HG02642 (cell line): ENCODE measurements at regions not wholly inside any gene's neighbourhood (a gene's known extent, or its start where the extent isn't known, plus 50 kb on each side); places are given as distances from the start of the nearest gene placed in this dataset.

Experiments
- ATAC-seq: cut with Tn5 transposase; IDR thresholded peaks from one replicate; pipeline ENCODE4 v1.9.1; 2021; ENCODE audit warnings: mild to moderate bottlenecking; ENCODE audit not compliant: unreplicated experiment, poor library complexity

DNA sequence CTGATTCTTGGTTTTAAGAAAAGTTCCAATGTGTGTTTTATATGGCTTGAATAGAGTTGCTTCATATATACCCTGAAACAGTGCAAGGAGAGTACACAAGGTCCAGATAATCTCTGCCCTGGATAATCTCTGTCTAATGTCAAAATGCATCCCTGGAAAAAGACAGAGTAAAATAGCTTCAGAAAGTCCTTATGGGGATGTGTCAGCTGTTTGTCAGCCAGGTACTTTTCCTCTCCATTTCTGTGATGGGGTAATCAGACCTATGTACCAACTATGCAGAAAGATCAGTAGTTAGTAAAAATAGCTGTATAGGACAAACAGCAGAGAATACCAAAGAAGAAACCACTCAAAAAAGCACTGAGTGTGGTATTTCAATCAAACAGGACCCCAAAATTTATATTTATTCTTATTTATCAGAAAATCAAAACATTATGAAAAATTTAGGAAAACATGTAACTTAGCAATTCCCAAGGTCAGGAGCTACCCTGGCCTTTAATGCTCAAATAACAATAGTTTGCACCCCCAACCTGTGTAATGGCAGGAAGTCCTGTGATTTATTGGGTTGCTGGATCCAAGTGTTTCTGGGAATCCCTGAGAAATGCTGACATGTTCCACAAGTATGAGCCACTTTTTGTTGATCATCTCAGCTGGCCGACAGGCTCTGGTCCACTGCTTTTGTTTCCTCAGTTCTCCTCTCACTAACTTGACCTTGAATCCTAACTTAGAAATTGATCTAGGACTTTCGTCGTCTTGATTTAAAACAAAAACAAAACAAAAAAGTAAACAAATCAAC is 69.6 kb downstream of the MDH1 start:
- no peak for ATAC-seq

DNA sequence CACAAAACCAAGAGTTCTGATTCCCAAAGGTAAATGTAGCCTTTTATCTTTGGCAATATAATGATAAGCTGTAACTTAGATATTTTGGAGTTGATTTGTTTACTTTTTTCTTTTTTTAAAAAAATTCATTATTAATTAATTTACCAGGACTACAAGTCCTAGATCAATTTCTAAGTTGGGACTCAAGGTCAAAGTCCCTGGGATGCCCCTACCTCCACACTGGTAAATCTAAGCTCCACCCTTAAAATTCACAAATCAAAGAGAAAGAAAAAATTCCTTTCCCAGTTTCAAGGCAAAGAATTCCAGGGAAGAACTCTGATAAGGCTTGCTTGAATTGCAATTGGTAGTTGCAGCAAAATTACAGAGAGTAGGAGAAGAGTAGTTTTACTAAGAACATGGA is 71.3 kb downstream of the MDH1 start:
- no peak for ATAC-seq

GRCh38 chr2:63661076-63661475 is 72.3 kb downstream of the MDH1 start:
- no peak for ATAC-seq

DNA sequence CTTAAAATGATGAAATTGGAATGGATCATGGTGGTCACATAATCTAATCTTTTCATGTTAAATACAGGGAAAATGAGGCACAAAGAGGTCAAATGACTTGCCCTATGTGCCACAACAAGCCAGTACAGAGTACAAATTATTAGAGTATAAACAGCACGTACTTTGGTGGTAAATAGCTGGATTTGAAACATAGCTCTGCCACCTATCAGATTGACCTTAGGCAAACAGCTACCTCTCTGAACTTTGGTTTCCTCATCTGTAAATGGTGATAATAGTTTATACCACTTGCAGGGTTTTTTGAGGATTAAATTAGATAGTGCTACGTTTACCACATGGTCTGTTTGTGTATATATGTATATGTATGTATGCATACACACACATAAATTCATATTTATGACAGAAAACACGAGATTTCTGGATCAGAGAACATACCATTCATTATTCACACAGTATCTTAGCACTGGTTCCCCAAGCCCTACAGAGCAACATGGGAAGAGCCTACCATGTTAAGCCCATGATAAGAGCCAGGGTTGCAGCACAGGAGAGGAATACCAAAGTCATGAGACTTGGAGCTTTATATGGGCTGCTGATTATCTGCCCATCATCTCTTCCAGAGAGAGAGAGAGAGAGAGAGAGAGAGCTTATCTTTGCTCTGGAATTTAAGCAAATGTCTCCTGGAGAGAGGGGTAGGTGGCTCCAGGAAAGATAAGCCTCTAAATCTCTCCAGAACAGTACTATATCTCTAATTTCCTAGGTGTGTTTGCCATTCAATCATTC is 73.5 kb downstream of the MDH1 start:
- ATAC-seq, result no peak

DNA sequence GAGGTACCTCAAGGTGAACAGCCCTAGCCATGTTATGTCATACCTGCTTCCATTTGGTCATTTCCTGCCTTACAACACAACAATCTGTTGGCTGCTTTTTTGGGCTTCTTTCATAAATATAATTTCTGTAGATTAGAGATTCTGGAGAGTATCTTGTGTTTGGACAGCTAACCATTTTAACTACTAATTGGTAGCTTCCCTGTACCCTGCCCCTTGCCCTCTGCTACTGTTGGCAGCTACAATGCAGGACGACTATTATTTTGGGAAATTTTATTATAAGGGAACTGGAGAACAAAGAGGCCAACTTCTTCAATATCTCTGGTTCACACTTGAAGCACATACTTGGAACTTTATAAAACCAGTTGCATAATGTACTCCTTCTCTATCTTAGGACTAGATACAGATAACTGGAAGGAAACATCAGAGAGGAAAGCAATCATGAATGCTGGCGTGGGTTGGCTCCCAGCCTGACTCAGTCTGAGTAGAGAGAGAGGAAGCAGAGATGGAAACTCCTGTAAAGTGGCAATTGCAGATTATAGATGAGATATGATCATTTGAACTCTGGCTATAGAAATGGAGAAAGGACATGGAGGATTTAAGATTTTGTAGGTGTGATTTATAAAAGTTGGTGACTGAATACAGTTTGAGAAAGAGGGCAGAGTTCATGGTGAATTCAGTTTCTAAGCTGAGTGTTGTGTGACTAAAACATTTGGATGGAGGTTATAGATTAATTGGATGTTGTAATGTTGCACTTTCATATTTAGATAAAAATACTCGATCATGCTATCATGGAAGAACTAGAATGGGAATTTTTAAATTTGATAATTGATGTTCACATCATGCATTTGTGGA is 74.5 kb downstream of the MDH1 start:
- no peak for ATAC-seq

GRCh38 chr2:63665091-63665490 is 76.3 kb downstream of the MDH1 start:
- ATAC-seq, result no peak

- no peak for ATAC-seq
Observed at GRCh38 chr2:63665846-63666475, 77.2 kb downstream of the MDH1 start.

DNA sequence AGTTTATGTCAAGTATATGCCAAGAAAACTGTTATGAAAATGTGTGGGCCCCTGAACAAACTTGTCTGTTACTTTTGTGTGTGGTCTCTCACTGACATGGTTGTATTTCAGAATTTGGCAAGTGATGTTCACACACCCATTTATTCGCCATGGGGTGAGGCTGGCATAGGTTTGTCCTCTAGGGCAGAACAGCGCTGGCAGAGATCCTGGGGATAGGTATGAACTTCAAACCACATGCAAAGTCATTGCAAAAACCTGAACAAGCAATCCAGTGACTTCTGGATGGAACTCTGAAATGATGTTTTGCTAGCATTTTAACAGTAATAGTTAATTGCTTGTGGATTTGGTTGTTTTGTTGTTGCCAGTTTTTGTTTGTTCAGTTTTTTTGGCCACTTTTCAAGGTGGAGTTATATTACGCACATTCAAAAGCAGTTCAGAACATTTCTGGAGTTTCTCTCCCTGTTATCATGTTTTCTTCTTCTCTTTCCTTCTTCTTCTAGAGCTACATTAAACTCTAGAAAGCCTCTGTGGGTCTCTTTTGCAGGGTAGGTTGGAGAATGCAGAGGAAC is 78.5 kb downstream of the MDH1 start:
- ATAC-seq, result no peak

DNA sequence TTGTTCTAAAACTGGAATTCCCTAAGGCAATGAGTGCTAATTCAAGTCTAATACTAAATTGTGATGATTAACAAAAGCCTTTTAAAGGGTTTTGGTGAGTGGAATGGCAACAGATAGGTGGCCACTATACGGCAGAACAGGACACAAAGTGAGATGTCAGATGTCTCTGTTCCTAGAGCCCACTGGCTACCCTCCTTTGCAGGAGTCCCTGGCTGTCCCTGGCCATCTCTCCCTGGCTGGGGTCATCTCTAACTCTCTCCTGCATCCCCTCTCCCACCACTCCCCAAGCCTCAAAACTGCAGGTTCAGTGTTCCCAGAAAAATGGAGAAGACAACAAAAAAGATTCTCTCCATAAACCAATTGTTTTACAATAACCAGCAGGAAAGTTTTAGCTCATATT is 79.2 kb downstream of the MDH1 start:
- ATAC-seq, result no peak

GRCh38 chr2:63668466-63668865 is 79.7 kb downstream of the MDH1 start:
- no peak for ATAC-seq

DNA sequence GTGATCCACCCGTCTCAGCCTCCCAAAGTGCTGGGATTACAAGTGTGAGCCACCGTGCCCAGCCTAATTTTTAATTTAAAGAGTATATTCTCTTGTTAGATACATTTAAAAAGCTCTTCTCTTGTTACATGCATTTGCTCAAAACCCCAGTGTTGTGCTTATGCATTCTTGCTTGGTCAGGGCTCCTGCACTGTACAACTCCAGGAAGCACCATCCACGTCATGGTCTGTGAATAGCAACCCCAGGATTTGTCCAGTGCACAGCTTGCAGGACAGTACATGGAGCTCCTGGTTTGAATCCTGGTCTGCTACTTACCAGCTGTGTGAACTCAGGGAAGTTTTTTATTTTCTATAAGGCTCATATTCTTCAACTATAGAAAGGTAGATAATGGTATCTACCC is 80.8 kb downstream of the MDH1 start:
- ATAC-seq, result no peak

- no peak for ATAC-seq
Observed at GRCh38 chr2:63673865-63674533, 85.2 kb downstream of the MDH1 start.

GRCh38 chr2:63675026-63675425 is 86.3 kb downstream of the MDH1 start:
- no peak for ATAC-seq

DNA sequence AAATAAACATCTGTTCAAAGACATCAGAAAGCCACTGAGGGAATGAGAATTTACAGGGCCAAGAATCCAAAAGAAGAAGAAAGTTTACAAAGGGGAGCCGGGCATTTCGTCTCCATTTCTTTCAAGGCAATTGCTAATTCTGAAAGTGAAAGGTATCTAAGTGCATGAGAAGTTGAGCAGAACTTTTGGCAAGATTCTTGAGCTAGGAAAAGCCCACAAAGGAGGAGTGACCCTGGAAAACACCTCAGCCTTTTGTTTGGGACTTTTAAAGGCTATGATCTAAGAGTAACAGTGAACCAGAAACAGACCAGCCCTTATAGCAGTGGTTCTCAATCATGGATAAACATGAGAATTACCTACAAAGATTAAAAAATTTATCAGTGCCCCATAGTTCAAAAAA is 87.4 kb downstream of the MDH1 start:
- ATAC-seq, result no peak

DNA sequence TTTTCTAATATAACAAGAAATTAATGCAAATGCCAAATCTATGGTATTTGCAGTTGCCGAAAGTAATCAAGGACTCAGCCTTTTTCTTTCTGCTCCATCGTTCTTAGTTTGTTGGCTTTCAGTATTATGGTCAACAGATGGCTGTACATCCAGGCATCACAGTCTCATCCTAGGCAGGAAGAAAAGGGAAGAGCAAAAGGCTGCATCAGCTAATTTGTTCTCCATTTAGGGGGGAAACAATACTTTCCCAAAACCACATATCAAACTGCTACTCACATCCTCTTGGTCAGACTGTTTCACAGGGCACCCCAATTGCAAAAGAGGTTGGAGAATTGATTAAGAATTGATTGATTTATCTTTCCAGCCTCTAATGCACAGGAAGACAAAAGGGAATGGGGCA is 89.3 kb downstream of the MDH1 start:
- ATAC-seq, result no peak

GRCh38 chr2:63678551-63678950 is 89.8 kb downstream of the MDH1 start:
- no peak for ATAC-seq

GRCh38 chr2:63679252-63679855 is 90.6 kb downstream of the MDH1 start:
- no peak for ATAC-seq

DNA sequence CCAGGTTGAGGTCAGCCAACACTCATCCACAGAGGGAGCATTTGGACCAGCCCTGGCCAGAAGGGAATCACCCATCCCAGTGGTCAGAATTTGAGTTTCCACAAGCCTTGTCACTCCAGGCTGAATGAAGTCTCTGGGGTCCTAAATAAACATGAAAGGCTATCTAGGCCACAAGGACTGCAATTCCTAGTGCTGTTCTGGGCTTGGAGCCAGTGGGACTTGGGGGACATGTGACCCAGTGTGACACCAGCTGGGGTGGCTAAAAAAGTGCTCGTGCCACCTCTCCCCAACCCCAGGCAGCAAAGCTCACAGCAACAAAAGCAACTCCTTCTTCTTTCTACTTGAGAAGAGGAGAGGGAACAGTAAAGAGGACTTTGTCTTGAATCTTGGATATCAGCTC is 91.7 kb downstream of the MDH1 start:
- no peak for ATAC-seq

DNA sequence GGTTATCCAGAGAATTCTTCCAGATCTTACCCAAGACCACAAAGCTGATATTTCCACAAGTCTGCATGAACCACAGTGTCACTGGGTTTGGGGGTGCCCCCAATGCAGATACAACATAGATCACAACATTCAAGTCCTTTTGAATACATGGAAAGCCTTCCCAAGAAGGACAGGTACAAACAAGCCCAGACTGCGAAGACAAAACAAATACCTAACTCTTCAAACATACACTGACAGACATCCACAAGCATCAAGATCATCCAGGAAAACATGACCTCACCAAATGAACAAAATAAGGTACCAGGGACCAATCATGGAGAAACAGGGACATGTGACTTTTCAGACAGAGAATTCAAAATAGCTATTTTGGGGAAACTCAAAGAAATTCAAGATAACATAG is 93.1 kb downstream of the MDH1 start:
- ATAC-seq, result no peak
